OCI-LY7 (cell line): ENCODE measurements at regions not wholly inside any gene's neighbourhood (a gene's known extent, or its start where the extent isn't known, plus 50 kb on each side); places are given as distances from the start of the nearest gene placed in this dataset.

Experiments used
- BruUV-seq: library from RNA; stranded (reverse); fragments of 400-500 nt; replicated peaks from 2 replicates; lab custom pipeline; 2021; lab: Mats Ljungman, UMichigan
- CTCF ChIA-PET: fragments of 300-600 bp; sonication (Branson Sonifier 250); formaldehyde crosslinking; loops from one replicate; lab custom pipeline; 2022; ENCODE audit warnings: antibody characterized with exemption; ENCODE audit not compliant: unreplicated experiment; lab: Charles Lee
- POLR2A ChIA-PET: fragments of 300-600 bp; sonication (Branson Sonifier 250); formaldehyde crosslinking; loops from one replicate; lab custom pipeline; 2022; ENCODE audit warnings: antibody characterized with exemption; lab: Charles Lee
- DNase-seq: peaks from one replicate; pipeline ENCODE4 v3.0.0-alpha.2; 2015; ENCODE audit warnings: low spot score
- H2AFZ ChIP-seq: fragments of 200-600 bp; sonication (generic), shearing (Covaris generic); 2 replicates; pipeline ENCODE4 v1.6.1; 2014; ENCODE audit warnings: mild to moderate bottlenecking, antibody characterized with exemption, low read length, moderate library complexity
- H3K27ac ChIP-seq: fragments of 200-600 bp; sonication (generic); 2 replicates; pipeline ENCODE4 v1.5.1; 2014; ENCODE audit warnings: mixed run types, low read depth, mild to moderate bottlenecking, moderate library complexity, low read length, inconsistent platforms; ENCODE audit not compliant: poor library complexity, severe bottlenecking
- H3K36me3 ChIP-seq: fragments of 200-600 bp; sonication (generic); 2 replicates; pipeline ENCODE4 v1.6.1; 2014; ENCODE audit warnings: mild to moderate bottlenecking, antibody characterized with exemption, low read length, moderate library complexity, mixed read lengths; ENCODE audit not compliant: insufficient read depth
- H3K4me1 ChIP-seq: fragments of 200-600 bp; sonication (generic); 2 replicates; pipeline ENCODE4 v1.5.1; 2014; ENCODE audit warnings: mild to moderate bottlenecking, low read length; ENCODE audit not compliant: insufficient read depth, poor library complexity, severe bottlenecking
- H3K4me2 ChIP-seq: fragments of 200-600 bp; sonication (generic); 2 replicates; pipeline ENCODE4 v1.6.1; 2014; ENCODE audit warnings: mild to moderate bottlenecking, low read length
- H3K4me3 ChIP-seq: fragments of 200-600 bp; sonication (generic); 2 replicates; pipeline ENCODE4 v1.5.1; 2014; ENCODE audit warnings: mild to moderate bottlenecking, low read depth, low read length; ENCODE audit not compliant: poor library complexity, severe bottlenecking
- H3K79me2 ChIP-seq: fragments of 200-600 bp; sonication (generic); 2 replicates; pipeline ENCODE4 v1.6.1; 2016; ENCODE audit warnings: low read depth, mild to moderate bottlenecking, low read length, moderate library complexity, mixed read lengths; ENCODE audit not compliant: insufficient read depth
- H3K9me2 ChIP-seq: fragments of 200-600 bp; sonication (generic); 2 replicates; pipeline ENCODE4 v1.6.1; 2016; ENCODE audit warnings: mild to moderate bottlenecking, low read length, mixed read lengths; ENCODE audit not compliant: insufficient read depth
- H3K9me3 ChIP-seq: fragments of 200-600 bp; sonication (generic); 2 replicates; pipeline ENCODE4 v1.6.1; 2014; ENCODE audit warnings: mild to moderate bottlenecking, mixed run types, low read length, mixed read lengths
- H4K20me1 ChIP-seq: fragments of 200-600 bp; sonication (generic); 2 replicates; pipeline ENCODE4 v1.6.1; 2014; ENCODE audit warnings: mild to moderate bottlenecking, antibody characterized with exemption, low read length, moderate library complexity, mixed read lengths; ENCODE audit not compliant: insufficient read depth
- EZH2phosphoT487 ChIP-seq: fragments of 200-600 bp; sonication (generic); IDR thresholded peaks from 2 replicates; pipeline ENCODE4 v1.6.1; 2018; ENCODE audit warnings: low read depth, borderline replicate concordance, mild to moderate bottlenecking, mixed run types, antibody characterized with exemption, low read length, moderate library complexity, mixed read lengths
- intact Hi-C: fragments of 100-400 bp; cut with micrococcal nuclease; formaldehyde crosslinking; loops from one replicate; pipeline ENCODE4 v1.10.0; 2022; ENCODE audit not compliant: unreplicated experiment
- TF ChIP-seq, protein P1 (sequence below): fragments of 200-600 bp; sonication (generic); conservative IDR thresholded peaks from 2 replicates; pipeline ENCODE4 v1.5.1; 2014; ENCODE audit warnings: mild to moderate bottlenecking, antibody characterized with exemption, low read length, moderate library complexity, mixed read lengths

DNA sequence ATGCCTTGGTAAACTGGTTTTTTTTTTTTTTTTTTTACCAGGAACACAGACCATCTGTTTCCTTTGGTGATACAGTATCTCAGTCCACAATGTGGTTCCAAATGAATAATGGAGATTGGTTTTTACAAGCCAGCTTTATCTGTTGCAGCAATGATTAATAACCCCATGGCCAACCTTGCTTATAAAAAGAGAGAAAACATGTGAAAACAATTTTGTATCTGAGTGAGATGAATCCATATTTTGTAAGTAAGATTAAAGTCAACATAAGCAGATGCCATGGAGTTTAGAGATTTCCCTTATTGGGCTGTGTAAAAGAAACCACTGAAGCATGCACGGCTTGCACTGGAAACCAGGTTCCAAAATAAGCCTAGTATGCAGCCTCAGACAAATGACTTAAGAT lies 108.6 kb upstream of the CNTNAP5 start:
- ChIA-PET CTCF (no interaction called here), POLR2A (no interaction called here)
- no peaks in the 10 kb centered on the region for H3K79me2 ChIP-seq
- BruUV-seq = no TSS peak
- no peaks in the 10 kb centered on the region for H3K36me3 ChIP-seq
- H2AFZ ChIP-seq = no peak overlapping the region
- H3K9me3 ChIP-seq = no peaks in the 10 kb centered on the region
- TF ChIP-seq, protein P1, sequence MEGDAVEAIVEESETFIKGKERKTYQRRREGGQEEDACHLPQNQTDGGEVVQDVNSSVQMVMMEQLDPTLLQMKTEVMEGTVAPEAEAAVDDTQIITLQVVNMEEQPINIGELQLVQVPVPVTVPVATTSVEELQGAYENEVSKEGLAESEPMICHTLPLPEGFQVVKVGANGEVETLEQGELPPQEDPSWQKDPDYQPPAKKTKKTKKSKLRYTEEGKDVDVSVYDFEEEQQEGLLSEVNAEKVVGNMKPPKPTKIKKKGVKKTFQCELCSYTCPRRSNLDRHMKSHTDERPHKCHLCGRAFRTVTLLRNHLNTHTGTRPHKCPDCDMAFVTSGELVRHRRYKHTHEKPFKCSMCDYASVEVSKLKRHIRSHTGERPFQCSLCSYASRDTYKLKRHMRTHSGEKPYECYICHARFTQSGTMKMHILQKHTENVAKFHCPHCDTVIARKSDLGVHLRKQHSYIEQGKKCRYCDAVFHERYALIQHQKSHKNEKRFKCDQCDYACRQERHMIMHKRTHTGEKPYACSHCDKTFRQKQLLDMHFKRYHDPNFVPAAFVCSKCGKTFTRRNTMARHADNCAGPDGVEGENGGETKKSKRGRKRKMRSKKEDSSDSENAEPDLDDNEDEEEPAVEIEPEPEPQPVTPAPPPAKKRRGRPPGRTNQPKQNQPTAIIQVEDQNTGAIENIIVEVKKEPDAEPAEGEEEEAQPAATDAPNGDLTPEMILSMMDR = no peak
- no peak for TF ChIP-seq EZH2phosphoT487
- no peak overlapping the region for H3K4me2 ChIP-seq
- H3K4me3 ChIP-seq = no peak overlapping the region
- 0 out of 2 replicates have a peak, but pooled peaks cover 4% of the 10 kb centered on the region for H3K9me2 ChIP-seq
- no peaks in the 10 kb centered on the region for H3K4me1 ChIP-seq
- no peaks in the 10 kb centered on the region for H4K20me1 ChIP-seq
- DNase-seq = no peak
- intact Hi-C loops = no loop called here
- no peak overlapping the region for H3K27ac ChIP-seq

DNA sequence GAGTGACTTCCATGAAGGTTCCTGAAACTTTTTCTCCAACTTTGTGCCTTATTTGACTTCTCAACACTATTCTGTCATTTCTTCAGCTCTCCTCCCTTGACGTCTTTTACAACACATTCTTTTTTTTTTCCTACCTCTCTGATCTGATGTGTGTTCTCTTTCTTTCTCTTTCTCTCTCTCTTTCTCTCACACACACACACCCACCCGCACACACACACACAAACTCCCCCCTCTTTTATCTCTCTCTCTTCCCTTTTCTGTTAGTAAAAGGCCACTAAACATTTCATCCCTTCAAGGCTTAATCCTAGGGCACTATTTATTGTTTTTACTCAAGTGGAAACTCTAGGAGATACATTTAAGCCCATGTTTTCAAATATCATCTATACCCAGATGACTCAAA lies 107.8 kb upstream of the CNTNAP5 start:
- TF ChIP-seq EZH2phosphoT487 = no peak
- TF ChIP-seq, protein P1 = no peak
- Histone ChIP-seq H3K9me3 (no peaks in the 10 kb centered on the region), H4K20me1 (no peaks in the 10 kb centered on the region), H3K4me2 (no peak overlapping the region), H3K36me3 (no peaks in the 10 kb centered on the region), H3K9me2 (0 out of 2 replicates have a peak, but pooled peaks cover 4% of the 10 kb centered on the region), H2AFZ (no peak overlapping the region), H3K4me3 (no peak overlapping the region), H3K79me2 (no peaks in the 10 kb centered on the region), H3K27ac (no peak overlapping the region), H3K4me1 (no peaks in the 10 kb centered on the region)
- DNase-seq = no peak
- BruUV-seq = no TSS peak
- POLR2A ChIA-PET = no interaction called here
- CTCF ChIA-PET = no interaction called here
- intact Hi-C loops = no loop called here

DNA sequence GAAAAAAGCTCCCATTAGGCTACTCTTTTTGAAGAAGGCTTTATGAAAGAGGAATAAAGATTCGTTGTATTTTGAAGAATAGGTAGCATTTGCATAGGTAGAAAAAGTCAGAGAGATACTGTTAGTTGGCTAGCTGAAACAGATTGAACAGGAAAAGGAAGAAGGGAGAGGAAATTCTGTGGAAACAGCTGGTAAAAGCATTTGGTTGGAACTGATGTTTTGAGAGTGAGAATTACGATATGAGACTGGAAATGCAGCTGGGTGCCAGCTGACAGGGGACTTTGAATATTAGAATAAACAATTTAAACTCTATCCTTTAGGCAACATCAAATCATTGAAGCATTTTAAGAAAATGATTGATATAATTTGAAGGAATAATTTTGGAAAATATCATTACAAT lies 96.7 kb upstream of the CNTNAP5 start:
- no peaks in the 10 kb centered on the region for H3K36me3 ChIP-seq
- POLR2A ChIA-PET = no interaction called here
- no peak overlapping the region for H2AFZ ChIP-seq
- DNase-seq = no peak
- no TSS peak for BruUV-seq
- CTCF ChIA-PET = no interaction called here
- H3K27ac ChIP-seq = no peak overlapping the region
- H4K20me1 ChIP-seq = no peaks in the 10 kb centered on the region
- TF ChIP-seq EZH2phosphoT487 = no peak
- TF ChIP-seq, protein P1 = no peak
- H3K79me2 ChIP-seq = no peaks in the 10 kb centered on the region
- no peaks in the 10 kb centered on the region for H3K4me1 ChIP-seq
- H3K9me3 ChIP-seq = no peaks in the 10 kb centered on the region
- no peak overlapping the region for H3K4me2 ChIP-seq
- H3K4me3 ChIP-seq = no peak overlapping the region
- intact Hi-C loops = no loop called here
- no peaks in the 10 kb centered on the region for H3K9me2 ChIP-seq
